ENCODE measurements at regions not wholly inside any gene's neighbourhood (a gene's known extent, or its start where the extent isn't known, plus 50 kb on each side); places are given as distances from the start of the nearest gene placed in this dataset.

DNA sequence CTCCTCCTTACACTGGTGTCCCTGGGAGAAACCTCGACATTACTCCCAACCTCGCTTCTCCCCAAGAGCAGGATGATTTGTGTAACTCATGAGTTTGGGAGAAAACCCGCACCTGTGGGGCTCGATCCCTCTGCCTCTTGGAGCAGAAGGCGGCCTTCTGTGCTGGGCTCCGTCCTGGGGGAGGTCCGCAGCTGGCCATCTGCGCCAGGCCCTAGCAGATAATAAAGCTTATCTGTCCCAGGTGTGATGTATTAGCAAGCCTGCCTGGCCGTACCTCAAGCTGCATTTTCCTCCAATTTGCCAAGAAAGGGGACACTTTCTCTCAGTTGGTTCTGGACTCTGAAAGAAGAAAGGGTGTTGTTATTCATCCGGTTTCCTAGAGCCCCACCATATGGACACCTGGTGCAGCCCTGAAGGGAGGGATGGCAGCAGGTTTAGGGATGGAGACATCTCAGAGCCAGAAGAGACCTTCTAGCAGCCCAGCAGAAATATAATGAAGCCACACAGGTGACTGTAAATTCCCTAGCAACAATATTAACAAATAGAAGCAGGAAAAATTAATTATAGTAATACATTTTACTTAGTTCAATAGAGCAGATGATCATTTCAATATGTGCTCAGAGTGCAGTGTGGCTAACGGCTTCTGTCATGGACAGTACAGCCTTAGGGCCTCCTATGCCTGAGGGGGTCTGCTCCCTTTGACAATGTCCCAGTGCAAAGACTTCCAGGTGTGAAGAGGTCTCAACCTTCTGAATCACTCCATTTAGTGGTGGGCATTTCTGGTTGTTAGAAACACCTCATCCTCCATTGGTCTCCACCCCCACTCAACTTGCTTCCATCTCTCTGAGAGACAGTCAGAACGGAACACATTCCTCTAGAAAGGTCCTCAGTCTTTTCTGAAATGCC, 94.8 kb downstream of the CPN2 start:
- Histone ChIP-seq H3K4me1 (ENCODE audit: control insufficient read depth in 1 of 2, insufficient read depth in 1 of 2, low read depth in 1 of 2, low read length in 1 of 2) (peaks cover 8 to 9% of the 10 kb centered on the region in 2 experiments), H3K36me3 (no peaks in the 10 kb centered on the region), H3K9me3 (no peaks in the 10 kb centered on the region), H3K27ac (no peak overlapping the region), H3K4me3 (ENCODE audit: low read depth in 1 of 2, low read length in 1 of 2) (peak overlapping the region in 1 of 2 experiments; percentile 12), H3K27me3 (peaks cover 2% of the 10 kb centered on the region)
- TF ChIP-seq, protein P1, sequence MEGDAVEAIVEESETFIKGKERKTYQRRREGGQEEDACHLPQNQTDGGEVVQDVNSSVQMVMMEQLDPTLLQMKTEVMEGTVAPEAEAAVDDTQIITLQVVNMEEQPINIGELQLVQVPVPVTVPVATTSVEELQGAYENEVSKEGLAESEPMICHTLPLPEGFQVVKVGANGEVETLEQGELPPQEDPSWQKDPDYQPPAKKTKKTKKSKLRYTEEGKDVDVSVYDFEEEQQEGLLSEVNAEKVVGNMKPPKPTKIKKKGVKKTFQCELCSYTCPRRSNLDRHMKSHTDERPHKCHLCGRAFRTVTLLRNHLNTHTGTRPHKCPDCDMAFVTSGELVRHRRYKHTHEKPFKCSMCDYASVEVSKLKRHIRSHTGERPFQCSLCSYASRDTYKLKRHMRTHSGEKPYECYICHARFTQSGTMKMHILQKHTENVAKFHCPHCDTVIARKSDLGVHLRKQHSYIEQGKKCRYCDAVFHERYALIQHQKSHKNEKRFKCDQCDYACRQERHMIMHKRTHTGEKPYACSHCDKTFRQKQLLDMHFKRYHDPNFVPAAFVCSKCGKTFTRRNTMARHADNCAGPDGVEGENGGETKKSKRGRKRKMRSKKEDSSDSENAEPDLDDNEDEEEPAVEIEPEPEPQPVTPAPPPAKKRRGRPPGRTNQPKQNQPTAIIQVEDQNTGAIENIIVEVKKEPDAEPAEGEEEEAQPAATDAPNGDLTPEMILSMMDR (IDR thresholded peaks at IDR 0.05) = no peak

DNA sequence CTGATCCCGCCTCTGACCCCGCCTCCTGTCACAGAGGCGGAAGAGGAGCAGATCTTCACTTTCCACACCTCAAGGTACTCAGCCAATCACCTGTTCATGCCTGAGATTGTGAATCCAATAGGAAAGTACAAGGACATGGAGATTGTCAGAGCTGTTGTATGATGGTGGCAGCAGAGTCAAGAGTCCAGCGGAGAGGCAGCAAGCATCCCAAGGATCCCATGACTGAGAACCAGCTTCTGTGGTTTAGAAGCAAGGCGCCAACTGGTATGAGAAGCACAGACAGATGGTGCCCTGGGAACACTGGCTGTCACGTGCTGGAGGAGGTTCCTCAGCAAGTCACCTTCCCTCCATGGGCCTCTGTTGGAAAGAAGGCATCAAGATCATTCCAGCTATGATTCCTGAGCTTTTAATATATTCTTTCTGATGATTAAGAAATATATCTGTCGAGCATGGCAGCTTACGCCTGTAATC, 93.9 kb downstream of the CPN2 start:
- H3K4me3 ChIP-seq (ENCODE audit: low read depth in 1 of 2, low read length in 1 of 2) = no peak overlapping the region
- H3K9me3 ChIP-seq = no peaks in the 10 kb centered on the region
- no peaks in the 10 kb centered on the region for H3K36me3 ChIP-seq
- TF ChIP-seq, protein P1 (IDR thresholded peaks at IDR 0.05) = no peak
- H3K27ac ChIP-seq = no peak overlapping the region
- no peaks in the 10 kb centered on the region for H3K27me3 ChIP-seq
- H3K4me1 ChIP-seq (ENCODE audit: control insufficient read depth in 1 of 2, insufficient read depth in 1 of 2, low read depth in 1 of 2, low read length in 1 of 2) = peaks cover 8 to 9% of the 10 kb centered on the region in 2 experiments

DNA sequence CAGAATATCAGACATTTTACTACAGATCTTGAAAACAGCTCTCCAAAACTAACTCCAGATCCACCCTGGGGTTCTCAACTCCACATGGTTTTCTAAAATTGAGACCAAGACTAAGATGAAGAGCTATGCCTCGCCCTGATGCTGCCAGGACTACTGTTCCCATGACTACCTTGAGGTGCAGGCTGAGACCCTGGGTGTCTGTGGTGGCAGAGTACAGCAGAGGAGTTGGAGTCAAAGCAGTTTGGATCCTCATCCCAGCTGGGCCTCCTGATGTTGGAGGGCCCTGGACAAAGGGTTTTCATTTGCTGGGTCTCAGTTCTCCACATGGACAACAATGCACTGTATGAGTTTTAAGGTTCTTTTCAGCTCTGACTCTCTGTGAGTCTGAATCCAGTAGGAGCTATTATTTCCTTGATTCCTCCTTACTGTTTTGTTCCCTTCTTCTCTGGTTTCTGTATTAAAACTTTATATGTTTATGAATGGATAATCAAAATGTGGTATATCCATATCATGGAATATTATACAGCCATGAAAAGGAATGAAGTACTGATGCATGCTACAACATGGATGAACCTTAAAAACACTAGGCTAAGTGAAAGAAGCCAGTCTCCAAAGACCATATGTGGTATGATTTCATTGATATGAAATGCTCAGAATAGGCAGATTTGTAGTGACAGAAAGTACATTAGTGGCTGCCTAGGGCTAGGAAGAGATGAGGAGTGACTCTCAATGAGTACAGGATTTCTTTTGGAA, 93.0 kb downstream of the CPN2 start:
- TF ChIP-seq, protein P1 (IDR thresholded peaks at IDR 0.05) = no peak
- Histone ChIP-seq H3K9me3 (no peaks in the 10 kb centered on the region), H3K4me1 (ENCODE audit: control insufficient read depth in 1 of 2, insufficient read depth in 1 of 2, low read depth in 1 of 2, low read length in 1 of 2) (peaks cover 8 to 9% of the 10 kb centered on the region in 2 experiments), H3K4me3 (ENCODE audit: low read depth in 1 of 2, low read length in 1 of 2) (no peak overlapping the region), H3K27me3 (no peaks in the 10 kb centered on the region), H3K27ac (no peak overlapping the region), H3K36me3 (no peaks in the 10 kb centered on the region)

DNA sequence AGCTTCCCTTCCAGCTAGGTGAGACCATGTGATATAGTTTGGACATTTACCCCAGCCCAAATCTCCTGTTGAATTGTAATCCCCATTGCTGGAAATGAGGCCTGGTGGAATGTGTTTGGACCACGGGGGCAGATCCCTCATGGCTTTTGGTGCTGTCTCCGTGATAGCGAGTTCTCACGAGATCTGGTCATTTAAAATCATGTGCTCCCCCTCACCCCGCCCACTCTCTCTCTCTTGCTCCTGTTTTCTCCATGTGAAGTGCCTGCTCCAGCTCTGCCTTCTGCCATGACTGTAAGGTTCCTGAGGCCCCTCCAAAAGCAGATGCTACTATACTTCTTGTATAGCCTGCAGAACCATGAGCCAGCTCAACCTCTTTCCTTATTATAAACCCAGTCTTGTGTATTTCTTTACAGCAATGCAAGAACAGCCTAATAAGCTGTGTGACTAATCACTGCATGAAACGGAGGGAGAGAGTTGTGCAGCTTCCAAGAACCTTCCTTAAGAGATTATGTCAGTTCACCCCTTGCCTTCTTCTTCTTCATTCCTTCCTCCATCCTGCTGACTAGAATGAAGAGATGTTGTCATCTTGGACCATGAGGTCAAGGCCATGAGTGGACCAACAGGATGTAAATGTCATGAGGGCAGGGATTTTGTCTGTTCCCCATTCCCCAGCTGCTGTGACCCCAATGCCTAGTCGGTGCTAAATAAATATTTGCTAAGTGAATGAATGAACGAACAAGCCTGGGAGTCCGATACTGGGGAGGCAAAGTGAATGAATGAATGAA, 91.0 kb downstream of the CPN2 start:
- TF ChIP-seq, protein P1 (IDR thresholded peaks at IDR 0.05) = no peak
- no peaks in the 10 kb centered on the region for H3K9me3 ChIP-seq
- H3K27ac ChIP-seq = no peak overlapping the region
- H3K4me1 ChIP-seq (ENCODE audit: control insufficient read depth in 1 of 2, insufficient read depth in 1 of 2, low read depth in 1 of 2, low read length in 1 of 2) = peaks cover 5 to 6% of the 10 kb centered on the region in 2 experiments
- peaks cover 2% of the 10 kb centered on the region for H3K27me3 ChIP-seq
- no peaks in the 10 kb centered on the region for H3K36me3 ChIP-seq
- no peak overlapping the region for H3K4me3 ChIP-seq (ENCODE audit: low read depth in 1 of 2, low read length in 1 of 2)

DNA sequence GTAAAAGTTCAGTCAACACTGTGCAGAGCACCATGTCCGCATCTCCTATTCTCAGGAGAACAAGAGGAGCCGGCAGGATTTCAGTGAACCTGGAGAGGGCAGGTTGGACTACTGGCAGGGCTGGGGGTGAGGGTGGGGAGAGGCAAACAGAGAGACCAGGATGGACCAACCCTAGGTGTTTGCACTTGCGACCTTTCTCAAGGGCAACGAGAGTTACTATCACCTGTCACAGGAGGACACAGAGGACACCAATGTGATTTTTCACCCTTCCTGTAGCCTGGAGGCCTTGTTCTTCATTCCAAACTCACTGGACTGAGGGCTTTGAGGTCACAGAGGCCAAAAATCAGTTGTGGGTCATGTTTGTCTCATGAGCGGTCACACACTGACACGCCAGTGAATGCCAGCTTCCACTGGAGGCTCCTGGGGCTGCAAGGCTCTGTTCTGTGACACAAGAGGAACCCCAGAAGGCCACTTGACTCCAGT, 89.5 kb downstream of the CPN2 start:
- Histone ChIP-seq H3K36me3 (no peaks in the 10 kb centered on the region), H3K4me1 (ENCODE audit: control insufficient read depth in 1 of 2, insufficient read depth in 1 of 2, low read depth in 1 of 2, low read length in 1 of 2) (peaks cover 0 to 4% of the 10 kb centered on the region in 2 experiments), H3K4me3 (ENCODE audit: low read depth in 1 of 2, low read length in 1 of 2) (no peak overlapping the region), H3K27me3 (peaks cover 16% of the 10 kb centered on the region), H3K9me3 (no peaks in the 10 kb centered on the region), H3K27ac (no peak overlapping the region)
- TF ChIP-seq, protein P1 (IDR thresholded peaks at IDR 0.05) = no peak

Data from neutrophil (primary cell).